Neural crest cell (in vitro differentiated cells): ENCODE measurements at regions not wholly inside any gene's neighbourhood (a gene's known extent, or its start where the extent isn't known, plus 50 kb on each side); places are given as distances from the start of the nearest gene placed in this dataset.

Experiments
- DNase-seq: peaks from one replicate; pipeline ENCODE4 v3.0.0; 2021; ENCODE audit warnings: low read depth, mixed read lengths, low spot score
- H3K27ac Mint-ChIP-seq: one replicate; pipeline ENCODE4 v1.8.0; 2021; ENCODE audit warnings: mild to moderate bottlenecking, mixed read lengths; ENCODE audit not compliant: unreplicated experiment
- H3K27me3 Mint-ChIP-seq: 2 replicates; pipeline ENCODE4 v1.8.0; 2021; ENCODE audit warnings: low read depth, mild to moderate bottlenecking, mixed read lengths
- H3K36me3 Mint-ChIP-seq: 2 replicates; pipeline ENCODE4 v1.8.0; 2021; ENCODE audit warnings: low read depth, mild to moderate bottlenecking, mixed read lengths
- H3K4me1 Mint-ChIP-seq: 2 replicates; pipeline ENCODE4 v1.8.0; 2021; ENCODE audit warnings: mixed read lengths
- H3K4me3 Mint-ChIP-seq: one replicate; pipeline ENCODE4 v1.8.0; 2021; ENCODE audit warnings: mild to moderate bottlenecking, mixed read lengths
- H3K9me3 Mint-ChIP-seq: 2 replicates; pipeline ENCODE4 v1.8.0; 2021; ENCODE audit warnings: mixed read lengths
- CTCF ChIP-seq: fragments of 200-600 bp; sonication (generic); conservative IDR thresholded peaks from 2 replicates; pipeline ENCODE4 v1.5.0; 2021; ENCODE audit warnings: antibody characterized with exemption, mild to moderate bottlenecking

DNA sequence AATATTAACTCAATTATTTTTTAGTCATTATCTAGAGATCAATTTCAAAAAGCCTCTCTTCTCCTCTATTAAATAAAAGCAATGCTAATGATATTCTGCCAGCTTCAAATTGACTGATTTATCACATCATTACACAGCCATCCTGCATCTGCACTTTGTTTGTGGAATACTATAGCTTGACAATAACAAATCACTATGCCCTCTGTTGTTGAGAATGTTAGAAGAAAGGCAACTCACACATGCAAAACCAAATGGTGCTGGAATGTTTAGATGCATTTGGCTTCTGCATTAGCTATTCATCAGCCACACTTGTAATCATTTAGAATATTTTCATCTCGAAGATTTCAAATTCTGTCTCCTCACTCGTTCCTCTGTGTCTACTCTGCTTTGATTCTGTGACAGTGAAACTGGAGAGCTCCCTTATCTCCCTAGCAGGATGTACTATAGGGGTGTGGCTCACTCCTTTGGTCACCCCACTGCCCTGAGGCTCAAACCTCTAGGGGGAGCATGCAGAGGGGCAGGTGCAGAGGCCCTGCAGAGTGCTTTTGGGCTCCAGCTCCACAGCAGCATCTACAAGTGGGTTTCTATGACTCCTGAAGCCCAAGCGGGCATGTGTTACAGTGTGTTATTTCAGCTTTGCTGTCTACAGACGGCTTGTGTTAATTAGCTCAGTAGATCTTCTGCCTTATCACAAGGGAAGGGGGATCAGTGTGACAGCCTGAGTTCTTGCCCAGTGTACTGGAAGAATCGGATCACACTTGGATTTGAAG lies 454.1 kb upstream of the BCHE start:
- no peak for DNase-seq
- no peak for TF ChIP-seq CTCF
- no peak overlapping the region for H3K4me3 Mint-ChIP-seq
- H3K4me1 Mint-ChIP-seq: peaks cover 5% of the 10 kb centered on the region
- H3K9me3 Mint-ChIP-seq: no peaks in the 10 kb centered on the region
- H3K27me3 Mint-ChIP-seq: no peaks in the 10 kb centered on the region
- no peak overlapping the region for H3K27ac Mint-ChIP-seq
- H3K36me3 Mint-ChIP-seq: no peaks in the 10 kb centered on the region

DNA sequence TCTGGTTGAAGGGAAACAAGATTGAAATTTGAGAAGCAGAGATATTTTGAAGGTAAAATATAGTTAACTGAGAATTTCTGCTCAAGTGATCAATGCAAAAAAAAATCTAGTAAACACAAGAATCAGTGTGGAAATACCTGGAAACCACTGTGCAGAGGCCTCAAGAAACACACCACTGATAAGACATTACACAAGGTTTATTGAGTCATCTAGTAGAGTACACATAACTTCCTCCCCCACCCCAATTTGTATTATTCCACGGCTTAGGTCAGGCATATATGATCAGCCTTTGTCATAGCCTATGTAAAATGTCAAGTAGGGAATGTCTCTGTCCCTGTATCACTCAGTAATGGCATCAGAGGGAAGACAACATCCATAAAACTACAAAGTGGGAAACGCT lies 447.8 kb upstream of the BCHE start:
- TF ChIP-seq CTCF: no peak
- H3K4me1 Mint-ChIP-seq: peaks cover 15% of the 10 kb centered on the region
- no peak overlapping the region for H3K4me3 Mint-ChIP-seq
- DNase-seq: no peak
- H3K27me3 Mint-ChIP-seq: no peaks in the 10 kb centered on the region
- H3K36me3 Mint-ChIP-seq: no peaks in the 10 kb centered on the region
- H3K9me3 Mint-ChIP-seq: no peaks in the 10 kb centered on the region
- H3K27ac Mint-ChIP-seq: no peak overlapping the region

GRCh38 chr3:166283840-166284239 lies 446.6 kb upstream of the BCHE start:
- no peak for DNase-seq
- no peaks in the 10 kb centered on the region for H3K36me3 Mint-ChIP-seq
- peak overlapping the region; percentile 28 for H3K4me3 Mint-ChIP-seq
- no peak for TF ChIP-seq CTCF
- no peaks in the 10 kb centered on the region for H3K27me3 Mint-ChIP-seq
- H3K27ac Mint-ChIP-seq: peak overlapping the region; percentile 20
- H3K4me1 Mint-ChIP-seq: peaks cover 15% of the 10 kb centered on the region
- H3K9me3 Mint-ChIP-seq: no peaks in the 10 kb centered on the region

DNA sequence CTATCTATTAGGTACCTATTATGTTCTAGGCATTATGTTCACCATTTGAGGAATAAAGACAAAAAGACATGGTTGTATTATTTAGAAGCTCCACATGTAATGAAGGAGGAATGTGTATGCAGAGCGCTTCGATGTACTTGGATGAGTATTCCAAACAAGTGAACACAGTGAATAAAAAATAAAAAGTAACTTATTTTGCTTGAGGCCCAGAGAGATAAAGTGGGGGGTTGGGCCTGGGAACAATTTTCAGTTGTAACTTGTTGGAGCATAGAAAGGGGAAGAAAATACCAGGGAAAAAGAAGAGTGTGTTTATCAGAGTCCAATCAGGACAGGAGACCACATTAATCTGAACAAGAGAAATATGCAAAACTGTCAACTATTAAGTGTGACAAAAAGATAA lies 445.7 kb upstream of the BCHE start:
- peak overlapping the region; percentile 8 for H3K4me3 Mint-ChIP-seq
- no peaks in the 10 kb centered on the region for H3K9me3 Mint-ChIP-seq
- H3K36me3 Mint-ChIP-seq: no peaks in the 10 kb centered on the region
- TF ChIP-seq CTCF: no peak
- DNase-seq: no peak
- no peaks in the 10 kb centered on the region for H3K27me3 Mint-ChIP-seq
- H3K4me1 Mint-ChIP-seq: peaks cover 15% of the 10 kb centered on the region
- peak overlapping the region; percentile 46 for H3K27ac Mint-ChIP-seq

DNA sequence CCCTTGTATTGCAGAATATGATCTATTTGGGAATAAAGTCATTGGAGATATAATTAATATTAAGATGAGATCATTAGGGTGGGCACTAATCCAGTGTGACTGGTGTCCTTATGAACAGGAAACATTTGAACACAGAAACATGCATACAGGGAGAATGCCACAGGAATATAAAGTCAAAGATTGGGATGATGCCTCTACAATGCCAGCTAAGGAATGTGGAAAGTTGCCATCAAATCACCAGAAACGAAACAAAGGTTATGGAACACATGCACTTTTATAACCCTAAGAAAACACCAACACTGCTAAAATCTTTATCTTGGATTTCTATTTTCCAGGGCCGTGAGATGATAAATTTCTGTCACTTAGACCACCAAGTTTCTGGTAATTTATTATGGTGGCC lies 442.4 kb upstream of the BCHE start:
- H3K4me3 Mint-ChIP-seq: no peak overlapping the region
- no peak overlapping the region for H3K27ac Mint-ChIP-seq
- TF ChIP-seq CTCF: no peak
- no peaks in the 10 kb centered on the region for H3K27me3 Mint-ChIP-seq
- DNase-seq: no peak
- H3K36me3 Mint-ChIP-seq: no peaks in the 10 kb centered on the region
- peaks cover 15% of the 10 kb centered on the region for H3K4me1 Mint-ChIP-seq
- H3K9me3 Mint-ChIP-seq: no peaks in the 10 kb centered on the region
